Chondrocyte (in vitro differentiated cells): ENCODE measurements at regions not wholly inside any gene's neighbourhood (a gene's known extent, or its start where the extent isn't known, plus 50 kb on each side); places are given as distances from the start of the nearest gene placed in this dataset.

Experiments used
- DNase-seq: peaks from one replicate; pipeline ENCODE4 v3.0.0; 2021; ENCODE audit warnings: mixed read lengths, low spot score
- H3K27ac Mint-ChIP-seq: one replicate; pipeline ENCODE4 v1.8.0; 2021; ENCODE audit warnings: mild to moderate bottlenecking, moderate library complexity, mixed read lengths; ENCODE audit not compliant: unreplicated experiment
- H3K27me3 Mint-ChIP-seq: 2 replicates; pipeline ENCODE4 v1.8.0; 2021; ENCODE audit warnings: low read depth, mixed read lengths
- H3K36me3 Mint-ChIP-seq: 2 replicates; pipeline ENCODE4 v1.8.0; 2021; ENCODE audit warnings: low read depth, mixed read lengths
- H3K4me1 Mint-ChIP-seq: 2 replicates; pipeline ENCODE4 v1.8.0; 2021; ENCODE audit warnings: low read depth, mild to moderate bottlenecking, mixed read lengths
- H3K4me3 Mint-ChIP-seq: one replicate; pipeline ENCODE4 v1.8.0; 2021; ENCODE audit warnings: mild to moderate bottlenecking, moderate library complexity, mixed read lengths; ENCODE audit not compliant: unreplicated experiment
- H3K9me3 Mint-ChIP-seq: 2 replicates; pipeline ENCODE4 v1.8.0; 2021; ENCODE audit warnings: low read depth, mixed read lengths
- TF ChIP-seq, protein P1 (sequence below): fragments of 200-600 bp; sonication (generic); IDR thresholded peaks from 2 replicates; pipeline ENCODE4 v1.5.0; 2021; ENCODE audit warnings: antibody characterized with exemption, mild to moderate bottlenecking, moderate library complexity

GRCh38 chr9:96050048-96050860, 174.8 kb downstream of the ERCC6L2 start:
- Mint-ChIP-seq H3K9me3 (peaks cover 2% of the 10 kb centered on the region), H3K27me3 (peaks cover 20% of the 10 kb centered on the region), H3K36me3 (peaks cover 1% of the 10 kb centered on the region), H3K4me1 (peaks cover 11% of the 10 kb centered on the region), H3K27ac (no peak overlapping the region), H3K4me3 (no peak overlapping the region)
- TF ChIP-seq, protein P1, sequence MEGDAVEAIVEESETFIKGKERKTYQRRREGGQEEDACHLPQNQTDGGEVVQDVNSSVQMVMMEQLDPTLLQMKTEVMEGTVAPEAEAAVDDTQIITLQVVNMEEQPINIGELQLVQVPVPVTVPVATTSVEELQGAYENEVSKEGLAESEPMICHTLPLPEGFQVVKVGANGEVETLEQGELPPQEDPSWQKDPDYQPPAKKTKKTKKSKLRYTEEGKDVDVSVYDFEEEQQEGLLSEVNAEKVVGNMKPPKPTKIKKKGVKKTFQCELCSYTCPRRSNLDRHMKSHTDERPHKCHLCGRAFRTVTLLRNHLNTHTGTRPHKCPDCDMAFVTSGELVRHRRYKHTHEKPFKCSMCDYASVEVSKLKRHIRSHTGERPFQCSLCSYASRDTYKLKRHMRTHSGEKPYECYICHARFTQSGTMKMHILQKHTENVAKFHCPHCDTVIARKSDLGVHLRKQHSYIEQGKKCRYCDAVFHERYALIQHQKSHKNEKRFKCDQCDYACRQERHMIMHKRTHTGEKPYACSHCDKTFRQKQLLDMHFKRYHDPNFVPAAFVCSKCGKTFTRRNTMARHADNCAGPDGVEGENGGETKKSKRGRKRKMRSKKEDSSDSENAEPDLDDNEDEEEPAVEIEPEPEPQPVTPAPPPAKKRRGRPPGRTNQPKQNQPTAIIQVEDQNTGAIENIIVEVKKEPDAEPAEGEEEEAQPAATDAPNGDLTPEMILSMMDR: no peak
- DNase-seq: no peak

DNA sequence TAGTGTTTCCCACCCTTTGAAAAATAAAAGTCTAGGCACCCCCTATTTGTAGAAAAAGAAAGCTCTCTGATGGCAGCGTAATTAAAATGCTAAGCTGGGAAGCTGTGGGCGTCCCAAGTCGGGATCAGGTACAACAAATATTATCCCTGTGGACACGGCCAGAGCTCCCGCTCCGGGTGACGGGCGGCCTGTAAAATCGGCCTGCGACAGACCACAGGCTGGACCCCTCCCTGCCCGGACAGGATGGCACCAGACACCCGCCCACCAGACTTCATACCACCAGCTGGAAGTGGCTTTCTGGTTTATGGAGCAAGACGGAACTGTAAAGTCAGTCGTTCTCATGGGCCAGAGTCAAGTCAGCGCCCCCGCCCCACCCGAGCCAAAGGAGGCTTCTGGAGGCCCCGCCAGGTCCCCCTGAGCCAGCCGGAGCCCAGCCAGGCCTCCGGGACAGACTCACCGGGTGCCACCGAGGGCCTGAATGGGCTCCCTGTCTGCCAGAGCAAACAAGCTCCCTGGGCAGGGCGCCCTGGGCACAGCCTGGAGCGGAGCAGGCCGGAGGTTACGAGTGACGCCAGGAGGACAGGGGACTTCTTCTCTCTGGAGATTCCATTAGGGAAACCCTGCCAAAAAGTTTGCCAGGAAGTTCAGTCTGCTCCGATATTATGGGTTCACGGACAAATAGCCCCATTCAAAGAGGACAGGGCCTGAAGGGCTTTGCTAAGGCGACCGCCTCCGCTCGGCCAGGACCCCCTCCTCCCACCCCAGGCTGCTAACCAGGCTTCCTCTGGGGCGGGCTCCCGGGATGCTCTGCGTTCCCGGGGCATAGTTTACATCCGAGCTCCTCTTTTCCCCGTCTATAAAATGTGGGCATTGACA, 173.7 kb downstream of the ERCC6L2 start:
- DNase-seq: no peak
- no peak overlapping the region for H3K27ac Mint-ChIP-seq
- TF ChIP-seq, protein P1: no peak
- peaks cover 2% of the 10 kb centered on the region for H3K9me3 Mint-ChIP-seq
- peaks cover 22% of the 10 kb centered on the region for H3K27me3 Mint-ChIP-seq
- peaks cover 11% of the 10 kb centered on the region for H3K4me1 Mint-ChIP-seq
- peaks cover 1% of the 10 kb centered on the region for H3K36me3 Mint-ChIP-seq
- no peak overlapping the region for H3K4me3 Mint-ChIP-seq

GRCh38 chr9:96048104-96048955, 172.8 kb downstream of the ERCC6L2 start:
- no peak overlapping the region for H3K27ac Mint-ChIP-seq

DNA sequence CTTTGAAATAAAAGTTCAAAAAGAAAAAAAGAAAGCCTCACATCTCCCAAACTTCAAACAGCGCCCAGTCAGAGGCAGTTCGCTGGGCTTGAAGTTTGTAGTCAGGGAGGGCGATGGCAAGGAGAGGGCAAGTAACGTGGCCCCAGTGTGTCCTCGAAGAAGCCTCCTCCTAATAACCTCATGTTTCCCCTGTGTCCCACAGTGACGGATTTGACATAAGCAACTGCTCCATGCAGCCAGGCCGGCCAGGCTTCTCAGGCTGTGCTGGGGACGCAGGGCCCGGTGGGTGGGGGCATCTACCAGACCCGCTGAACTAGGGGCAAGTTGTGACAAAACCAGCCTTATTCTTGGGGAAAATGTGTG, 172.2 kb downstream of the ERCC6L2 start:
- Mint-ChIP-seq H3K9me3 (peaks cover 2% of the 10 kb centered on the region), H3K36me3 (peaks cover 1% of the 10 kb centered on the region), H3K4me3 (no peak overlapping the region), H3K4me1 (peaks cover 11% of the 10 kb centered on the region), H3K27ac (no peak overlapping the region), H3K27me3 (peaks cover 16% of the 10 kb centered on the region)
- TF ChIP-seq, protein P1: no peak
- no peak for DNase-seq

More at GRCh38 chr9:96048104-96048955, 172.8 kb downstream of the ERCC6L2 start:
- TF ChIP-seq, protein P1: no peak
- peaks cover 2% of the 10 kb centered on the region for H3K9me3 Mint-ChIP-seq
- H3K36me3 Mint-ChIP-seq: peaks cover 1% of the 10 kb centered on the region
- H3K4me3 Mint-ChIP-seq: no peak overlapping the region
- H3K27me3 Mint-ChIP-seq: peaks cover 18% of the 10 kb centered on the region
- DNase-seq: no peak
- peaks cover 11% of the 10 kb centered on the region for H3K4me1 Mint-ChIP-seq
